ENCODE measurements at regions not wholly inside any gene's neighbourhood (a gene's known extent, or its start where the extent isn't known, plus 50 kb on each side); places are given as distances from the start of the nearest gene placed in this dataset.

GRCh38 chr6:119676961-119677360 lies 327.4 kb upstream of the MAN1A1 start:
- TF ChIP-seq CTCF (conservative IDR thresholded peaks at IDR 0.05; ENCODE audit: low read depth in 2 of 2) = no peak
- TF ChIP-seq POLR2AphosphoS5 (IDR thresholded peaks at IDR 0.05; ENCODE audit: low read depth) = no peak
- no peak for TF ChIP-seq CREB1 (CRISPR knock-in tag; IDR thresholded peaks at IDR 0.05; ENCODE audit: low read depth)
- no peak for TF ChIP-seq EZH2 (IDR thresholded peaks at IDR 0.05; ENCODE audit: low read depth, unreplicated experiment)
- TF ChIP-seq NANOG (IDR thresholded peaks at IDR 0.05; ENCODE audit: borderline replicate concordance) = no peak
